A673 (cell line): ENCODE measurements at regions not wholly inside any gene's neighbourhood (a gene's known extent, or its start where the extent isn't known, plus 50 kb on each side); places are given as distances from the start of the nearest gene placed in this dataset.

ENCODE experiments used
- CTCF ChIP-seq: fragments of 300-800, 200-600 bp; sonication (generic); conservative IDR thresholded peaks from 2 replicates; pipeline ENCODE4 v1.5.1; 2017; ENCODE audit warnings: low read depth, mild to moderate bottlenecking, antibody characterized with exemption, low read length, moderate library complexity, mixed read lengths
- EZH2 ChIP-seq: fragments of 200-600 bp; sonication (generic); IDR thresholded peaks from 2 replicates; pipeline ENCODE4 v1.6.1; 2017; ENCODE audit warnings: borderline replicate concordance, low read depth, mild to moderate bottlenecking, mixed read lengths, antibody characterized with exemption, low read length; ENCODE audit not compliant: poor library complexity, severe bottlenecking

DNA sequence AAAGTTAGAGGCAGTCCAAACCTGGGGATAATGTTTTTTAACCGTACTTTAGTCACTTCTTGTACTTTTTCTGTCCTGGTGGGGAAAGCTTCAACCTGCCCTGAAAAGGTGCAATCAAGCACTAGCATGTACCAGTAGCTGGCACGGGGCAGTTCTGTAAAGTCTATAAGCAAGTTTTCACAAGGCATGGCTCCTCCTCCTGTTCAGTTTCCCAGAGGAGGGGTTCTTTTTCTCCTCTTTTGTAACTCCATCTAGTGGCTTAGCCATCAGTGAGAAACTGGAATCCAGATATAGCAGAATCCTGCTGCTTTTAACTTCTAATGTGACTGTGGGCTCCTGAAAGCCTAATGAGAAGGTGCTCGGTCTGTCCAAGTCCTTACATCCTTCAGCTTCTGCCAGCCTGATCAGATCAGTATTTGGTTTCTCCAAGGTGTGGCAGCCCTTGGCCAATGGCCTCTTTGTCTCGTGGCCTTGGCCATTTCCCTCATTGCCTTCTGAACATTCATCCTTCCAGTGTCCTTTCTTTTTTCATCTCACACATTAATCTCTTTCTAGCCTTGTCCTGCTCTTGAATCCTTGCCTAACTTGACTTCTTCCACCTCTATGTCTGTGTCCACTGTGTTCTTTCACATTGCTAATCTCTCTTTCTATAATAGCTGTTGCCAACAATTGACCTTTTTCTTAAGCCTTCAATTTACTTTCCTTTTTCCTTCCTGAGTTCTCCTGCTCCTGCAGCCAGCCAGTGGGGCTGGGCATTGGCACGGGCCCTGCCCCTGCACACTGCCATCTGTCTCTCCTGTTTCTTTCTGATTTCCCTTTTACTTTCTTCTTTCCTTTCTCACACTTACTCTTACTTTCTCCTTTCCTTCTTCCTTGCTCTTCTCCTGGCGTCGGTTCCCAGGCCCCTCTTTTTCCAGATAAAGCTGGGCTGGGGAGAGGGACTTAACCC lies 222.0 kb upstream of the SYNCRIP start:
- TF ChIP-seq CTCF = 0 out of 2 replicates have a peak, but pooled peaks have one; percentile 26
- TF ChIP-seq EZH2 = no peak
